Activated naive CD4-positive, alpha-beta T cell (primary cell): ENCODE measurements at regions not wholly inside any gene's neighbourhood (a gene's known extent, or its start where the extent isn't known, plus 50 kb on each side); places are given as distances from the start of the nearest gene placed in this dataset.

Source experiments
- DNase-seq, 4 experiments: peaks; one replicate each; lab custom pipeline; 2025; lab: John Stamatoyannopoulos, UW

GRCh38 chr5:50964746-50965653, 298.6 kb downstream of the PARP8 start:
- no peak for DNase-seq

DNA sequence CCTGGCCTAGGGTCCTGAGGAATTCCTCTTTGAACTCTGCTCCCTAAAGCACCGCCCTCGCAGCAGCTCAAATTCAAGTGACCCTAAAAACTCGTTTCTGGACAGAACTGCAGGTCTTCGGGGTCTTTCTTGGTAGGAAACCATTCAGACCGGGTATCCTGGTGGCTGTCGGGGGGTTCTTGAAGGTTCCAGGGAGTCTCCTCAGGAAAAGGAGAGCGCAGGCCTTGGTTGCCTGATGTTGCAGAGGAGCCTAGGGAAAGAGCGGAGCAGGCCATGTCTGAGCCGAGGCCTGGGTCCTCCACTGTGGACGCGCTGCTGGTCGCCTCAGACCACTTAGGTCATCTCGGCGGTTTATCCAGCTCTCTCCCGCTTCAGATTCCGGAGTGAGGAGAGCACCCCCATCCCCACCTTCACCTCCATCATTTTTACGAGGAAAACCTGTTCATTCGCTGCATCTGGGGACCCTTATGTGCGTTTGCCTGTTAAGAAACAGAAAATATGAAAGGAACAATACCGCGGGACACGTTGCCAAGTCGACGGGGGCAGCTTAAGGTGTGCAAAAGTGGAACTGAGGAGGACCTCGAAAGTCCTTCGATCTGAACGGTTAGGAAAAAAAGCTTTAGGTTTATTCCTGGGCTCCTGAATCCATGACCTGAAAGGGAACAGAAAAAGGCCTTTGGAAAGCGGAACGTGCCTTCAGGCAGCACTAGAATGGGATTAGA, 299.4 kb downstream of the PARP8 start:
- no peak for DNase-seq

DNA sequence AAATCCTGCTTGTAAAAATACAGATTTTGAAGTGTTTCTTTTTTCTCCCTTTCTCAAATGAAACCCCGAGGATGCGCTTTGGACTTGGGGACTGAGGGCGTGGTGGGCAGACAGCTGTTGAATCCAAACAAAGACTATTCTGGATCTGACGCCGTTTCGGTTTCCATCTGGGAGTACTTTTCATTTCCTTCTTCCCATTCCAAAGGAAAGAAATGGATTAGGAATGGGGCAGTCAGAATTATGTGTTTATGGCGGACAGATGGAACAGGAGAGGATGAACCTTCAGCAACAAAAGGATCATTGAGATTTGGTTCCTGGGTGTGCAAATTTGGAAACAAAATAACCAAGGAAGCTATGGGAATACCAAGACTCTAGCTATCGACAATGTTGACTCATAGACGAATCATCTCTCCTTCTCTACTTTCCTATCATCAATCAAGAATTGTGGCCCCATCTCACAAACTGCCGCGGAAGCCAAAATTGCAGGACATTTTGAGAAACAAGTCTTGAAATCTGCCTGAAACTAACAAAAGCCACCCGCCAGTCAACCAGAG, 300.6 kb downstream of the PARP8 start:
- DNase-seq: no peak

GRCh38 chr5:50967563-50968355, 301.3 kb downstream of the PARP8 start:
- DNase-seq: no peak

DNA sequence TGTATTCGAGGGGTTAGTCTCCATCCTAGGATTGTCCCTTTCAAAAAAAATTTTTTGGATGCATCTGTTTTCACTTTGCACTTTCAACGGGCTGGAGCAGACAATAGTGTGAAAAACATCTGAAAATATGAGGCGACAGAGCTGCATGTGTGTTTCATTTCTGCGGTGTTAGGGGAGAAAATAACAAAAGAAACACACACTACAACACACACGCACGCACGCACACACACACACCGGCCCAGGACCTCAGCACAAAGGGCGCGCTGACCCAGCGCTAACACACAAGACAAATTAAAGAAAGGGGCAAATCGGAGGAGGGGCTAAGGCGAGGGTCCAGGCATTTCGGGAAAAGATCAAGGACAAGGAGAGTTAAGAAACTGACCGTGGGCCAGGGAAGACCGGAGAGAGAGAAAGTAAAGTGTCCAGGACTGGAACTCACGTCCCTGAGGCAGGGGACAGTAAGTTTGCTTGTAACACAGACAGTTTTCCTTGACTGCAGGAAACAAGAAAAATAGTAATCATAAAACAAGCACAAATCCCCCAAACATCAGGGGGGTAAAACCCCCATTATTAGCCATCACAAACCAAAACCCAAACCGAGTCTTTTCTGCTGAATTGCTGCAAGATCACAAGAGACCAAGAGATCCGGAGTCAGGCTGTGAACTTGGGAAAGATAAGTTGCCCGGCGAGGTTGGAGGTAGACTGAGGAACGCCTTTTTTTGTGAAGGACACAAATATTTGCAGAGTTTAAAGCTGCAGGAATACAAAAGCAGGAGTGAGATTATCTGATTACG, 302.1 kb downstream of the PARP8 start:
- DNase-seq: no peak

DNA sequence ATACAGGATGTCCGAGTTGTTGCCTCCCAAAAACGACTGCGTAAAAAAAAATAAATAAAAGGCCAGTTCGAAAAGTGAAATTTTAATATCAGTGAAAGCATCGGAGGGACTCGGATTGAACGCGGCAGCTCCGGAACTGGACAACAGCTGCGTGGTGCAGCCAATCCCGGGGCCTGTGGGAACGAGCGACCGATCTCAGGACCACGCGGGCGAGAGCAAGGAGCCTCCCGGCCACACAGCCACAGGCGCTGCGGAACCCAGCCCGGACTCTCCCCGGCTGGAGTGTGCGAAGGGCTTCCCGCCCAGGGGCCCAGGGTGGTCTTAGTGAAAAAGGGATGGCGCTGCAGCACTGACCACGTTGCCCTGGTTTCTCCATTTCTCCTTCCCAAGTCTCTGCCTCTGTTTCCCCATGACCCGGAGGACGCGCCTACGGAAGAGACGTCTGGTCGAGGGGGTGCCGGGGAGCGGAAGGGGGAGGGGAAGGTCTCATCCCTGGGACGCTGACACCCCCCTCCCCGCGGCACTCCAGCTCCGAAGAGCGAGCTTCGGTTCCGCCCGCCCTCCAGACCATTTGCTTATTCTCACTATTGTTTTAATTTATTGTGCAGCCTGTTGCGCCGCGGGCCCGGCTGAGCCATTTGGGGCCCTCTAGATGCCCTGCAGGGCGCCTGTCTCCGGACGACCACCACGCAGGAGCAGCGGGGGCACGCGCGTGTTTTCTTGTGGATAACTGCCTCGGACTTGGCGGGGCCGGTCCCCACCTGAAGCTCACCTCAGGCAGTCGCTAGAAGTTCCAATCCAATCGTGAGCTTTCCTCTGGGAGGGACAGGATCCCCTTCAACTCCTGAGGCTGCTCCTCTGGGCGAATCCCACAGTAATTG, 303.0 kb downstream of the PARP8 start:
- DNase-seq: no peak

GRCh38 chr5:50975840-50976239, 309.4 kb downstream of the PARP8 start:
- DNase-seq: no peak

- no peak for DNase-seq
These were observed 312.5 kb downstream of the PARP8 start for GRCh38 chr5:50978924-50979323.

GRCh38 chr5:50984640-50985039, 318.2 kb downstream of the PARP8 start:
- DNase-seq: no peak

- DNase-seq: no peak
These were observed 324.0 kb downstream of the PARP8 start for GRCh38 chr5:50990296-50990924.

DNA sequence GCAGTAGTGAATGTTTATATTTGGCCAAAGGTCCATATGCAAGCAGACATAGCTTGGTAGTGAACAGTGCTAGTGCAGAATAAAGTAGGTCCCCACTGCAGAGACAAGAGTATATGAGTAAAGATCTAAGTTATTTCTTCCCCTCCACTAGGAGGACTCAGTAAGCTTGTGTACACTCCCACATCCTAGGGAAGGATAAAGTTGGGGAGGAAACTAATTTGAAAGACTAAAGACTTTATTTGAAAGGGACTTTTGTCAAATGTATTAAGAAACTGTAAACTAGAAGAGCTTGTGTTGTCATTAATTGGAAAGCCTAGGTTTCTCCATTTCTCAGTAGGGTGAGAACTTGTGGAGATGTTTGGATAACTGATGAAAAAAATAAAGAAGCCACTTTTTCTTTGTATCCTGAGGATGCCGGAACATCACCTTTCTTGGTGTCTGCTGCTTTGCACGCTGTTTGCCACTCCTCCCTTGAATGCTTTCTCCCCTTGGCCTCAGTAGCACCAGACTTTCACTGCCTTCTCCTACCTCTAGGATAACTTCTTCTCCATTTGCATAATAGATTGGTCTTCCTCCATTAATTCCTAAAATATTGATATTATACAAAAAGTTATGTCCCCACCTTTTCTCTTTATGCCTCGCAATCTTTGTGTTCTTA, 329.0 kb downstream of the PARP8 start:
- DNase-seq: no peak

DNA sequence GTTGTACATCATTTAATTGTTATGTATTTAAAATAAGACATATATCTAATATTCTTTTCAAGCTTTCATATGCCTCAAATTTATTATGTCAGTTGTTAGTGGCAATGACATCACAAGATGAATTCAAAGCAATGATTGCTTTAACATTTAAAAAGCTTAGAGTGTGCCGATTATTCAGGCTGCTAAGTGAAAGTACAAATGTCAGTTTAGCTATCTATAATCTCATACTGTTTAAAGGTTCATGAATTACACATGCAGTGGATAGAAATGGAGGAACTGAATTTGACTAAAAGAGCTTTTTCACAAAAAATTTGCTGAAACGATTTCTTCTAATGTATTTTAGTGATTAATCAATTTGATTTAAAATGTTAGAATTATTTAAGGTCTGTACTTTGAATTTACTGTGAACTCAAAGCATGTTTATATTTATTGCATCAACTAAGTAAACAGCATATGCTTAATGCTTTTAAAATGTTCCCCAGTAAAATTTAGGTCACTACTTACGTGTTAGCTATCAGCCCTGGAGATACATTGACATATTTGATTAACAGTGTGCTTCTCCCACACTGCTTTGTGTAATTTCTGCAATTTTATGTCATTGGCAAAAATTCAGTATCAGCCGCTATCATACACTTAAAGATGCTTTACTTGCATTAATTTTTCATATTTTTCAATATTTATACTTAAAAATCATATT, 334.9 kb downstream of the PARP8 start:
- DNase-seq: no peak

DNA sequence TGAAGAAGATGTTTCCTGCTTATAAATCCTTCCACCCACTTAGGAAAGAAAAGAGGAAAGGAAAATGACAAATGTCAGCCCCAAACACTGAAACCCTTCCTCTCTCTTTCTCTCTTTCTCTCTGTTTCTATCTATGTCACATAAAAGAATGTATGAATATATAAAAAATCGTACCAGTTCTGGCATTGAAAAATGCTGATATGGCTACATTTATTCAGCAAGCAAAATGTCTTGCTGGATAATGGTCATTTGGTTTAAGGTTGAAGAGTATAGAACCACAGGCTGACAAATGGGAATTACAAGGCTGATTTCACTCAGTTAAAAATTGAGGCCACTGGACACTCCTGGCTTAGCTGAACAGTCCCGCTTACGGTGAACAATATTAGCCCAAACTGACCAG, 335.9 kb downstream of the PARP8 start:
- DNase-seq: no peak

GRCh38 chr5:51013036-51013435, 346.6 kb downstream of the PARP8 start:
- no peak for DNase-seq

- DNase-seq: no peak
These were observed 352.0 kb downstream of the PARP8 start for GRCh38 chr5:51018423-51018822.

GRCh38 chr5:51024263-51024662, 357.8 kb downstream of the PARP8 start:
- no peak for DNase-seq

GRCh38 chr5:51027271-51027670, 356.0 kb upstream of the ISL1 start:
- DNase-seq: no peak

DNA sequence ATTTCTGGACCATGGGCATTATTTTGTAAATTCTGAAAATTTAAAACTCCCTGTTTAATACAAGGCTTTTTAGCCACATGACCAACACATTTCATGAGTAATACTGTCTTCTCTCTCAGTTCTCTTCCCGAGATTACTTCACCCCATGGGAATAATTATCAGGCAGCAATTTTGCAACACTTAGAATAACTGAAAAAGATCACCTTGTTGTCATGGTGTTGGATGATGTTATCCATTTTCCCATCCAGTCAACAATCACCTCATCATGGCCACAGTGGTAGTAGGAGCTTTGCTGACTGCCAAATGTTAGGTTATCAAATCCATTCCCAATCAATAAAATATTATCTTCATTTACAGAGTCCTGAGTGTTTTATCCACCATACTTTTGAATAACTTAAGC, 354.9 kb upstream of the ISL1 start:
- DNase-seq: no peak

DNA sequence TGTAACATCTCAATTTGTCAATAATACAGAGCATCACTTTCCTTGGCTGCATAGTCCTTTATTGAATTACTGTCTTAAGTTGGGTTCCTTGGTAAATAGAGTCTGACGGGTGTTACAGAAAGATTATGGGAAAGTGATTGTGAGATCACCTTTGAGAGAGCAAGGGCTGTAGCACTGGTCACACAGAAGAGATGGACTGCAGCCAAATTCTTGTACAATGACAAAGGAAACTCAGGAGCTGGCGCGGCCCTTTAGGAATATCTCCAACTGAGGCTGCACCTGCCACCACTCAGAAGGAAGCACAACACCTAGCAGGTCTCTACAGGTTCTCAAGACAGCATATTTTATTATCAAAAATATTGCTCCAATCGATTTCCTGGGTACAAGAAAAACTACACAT, 350.0 kb upstream of the ISL1 start:
- no peak for DNase-seq
